Liver (tissue), 7 donors: ENCODE measurements at regions not wholly inside any gene's neighbourhood (a gene's known extent, or its start where the extent isn't known, plus 50 kb on each side); places are given as distances from the start of the nearest gene placed in this dataset.

Experiments used
- DNase-seq: peaks from one replicate; pipeline ENCODE4 v3.0.0-alpha.2; 2017; ENCODE audit warnings: low spot score
- H3K27ac ChIP-seq, 2 donors: one replicate each; pipeline ENCODE4 v1.7.0; 2013; ENCODE audit warnings: inconsistent platforms in 2 of 2, low read length in 2 of 2, control low read depth in 1 of 2, low read depth in 1 of 2, mild to moderate bottlenecking in 1 of 2
- H3K27me3 ChIP-seq, 4 donors: one replicate each; pipeline versions ENCODE4 v1.6.1 to v1.7.0; 2013; ENCODE audit warnings: low read length in 3 of 4, inconsistent platforms in 1 of 4, mild to moderate bottlenecking in 1 of 4, moderate library complexity in 1 of 4; ENCODE audit not compliant: control insufficient read depth in 4 of 4, insufficient read depth in 4 of 4
- H3K36me3 ChIP-seq, 4 donors: one replicate each; pipeline versions ENCODE4 v1.6.1 to v1.7.0; 2013; ENCODE audit warnings: low read length in 3 of 4, mild to moderate bottlenecking in 3 of 4, low read depth in 1 of 4, moderate library complexity in 1 of 4; ENCODE audit not compliant: control insufficient read depth in 4 of 4, insufficient read depth in 3 of 4
- H3K4me1 ChIP-seq, 4 donors: one replicate each; pipeline versions ENCODE4 v1.6.1 to v1.7.0; 2013; ENCODE audit warnings: low read length in 3 of 4, mild to moderate bottlenecking in 3 of 4, moderate library complexity in 1 of 4; ENCODE audit not compliant: control insufficient read depth in 4 of 4, insufficient read depth in 4 of 4
- H3K4me3 ChIP-seq, 3 donors: one replicate each; pipeline versions ENCODE4 v1.6.1 to v1.7.0; 2013; ENCODE audit warnings: low read length in 3 of 3, control low read depth in 1 of 3, low read depth in 1 of 3, mild to moderate bottlenecking in 1 of 3
- H3K9ac ChIP-seq, 2 donors: one replicate each; pipeline ENCODE4 v1.7.0; 2013; ENCODE audit warnings: low read length in 2 of 2, mild to moderate bottlenecking in 2 of 2, moderate library complexity in 2 of 2, control low read depth in 1 of 2, low read depth in 1 of 2
- H3K9me3 ChIP-seq, 4 donors: one replicate each; pipeline versions ENCODE4 v1.6.1 to v1.7.0; 2013; ENCODE audit warnings: low read length in 3 of 4; ENCODE audit not compliant: control insufficient read depth in 4 of 4
- ATF3 ChIP-seq: IDR thresholded peaks from 2 replicates; pipeline ENCODE4 v1.6.1; 2016; ENCODE audit warnings: antibody characterized with exemption
- CTCF ChIP-seq: fragments of 150-350 bp; IDR thresholded peaks from 2 replicates; pipeline ENCODE4 v1.5.1; 2017; ENCODE audit warnings: improper control_type of control experiment, low read depth, low read length; ENCODE audit not compliant: missing input control
- EGR1 ChIP-seq, 2 donors: IDR thresholded peaks; 2 replicates each; pipeline ENCODE4 v1.6.1; 2016 to 2018; ENCODE audit warnings: antibody characterized with exemption in 2 of 2, low read depth in 2 of 2
- FOXA1 ChIP-seq: IDR thresholded peaks from 2 replicates; pipeline ENCODE4 v1.6.1; 2016; ENCODE audit warnings: antibody characterized with exemption
- FOXA2 ChIP-seq: IDR thresholded peaks from 2 replicates; pipeline ENCODE4 v1.6.1; 2016; ENCODE audit warnings: antibody characterized with exemption
- GABPA ChIP-seq, 2 donors: IDR thresholded peaks in 1 of 2; conservative IDR thresholded peaks in 1 of 2; 2 replicates each; pipeline ENCODE4 v1.6.1; 2016; ENCODE audit warnings: antibody characterized with exemption in 2 of 2, mild to moderate bottlenecking in 1 of 2, moderate library complexity in 1 of 2
- HNF4A ChIP-seq, 2 donors: conservative IDR thresholded peaks; 2 replicates each; pipeline ENCODE4 v1.6.1; 2016; ENCODE audit warnings: antibody characterized with exemption in 2 of 2, mild to moderate bottlenecking in 2 of 2
- HNF4G ChIP-seq: IDR thresholded peaks from 2 replicates; pipeline ENCODE4 v1.6.1; 2016; ENCODE audit warnings: antibody characterized with exemption
- JUND ChIP-seq, 2 donors: IDR thresholded peaks; 2 replicates each; pipeline ENCODE4 v1.6.1; 2016; ENCODE audit warnings: antibody characterized with exemption in 2 of 2
- NR2F2 ChIP-seq: IDR thresholded peaks from 2 replicates; pipeline ENCODE4 v1.6.1; 2016; ENCODE audit warnings: antibody characterized with exemption
- RAD21 ChIP-seq, 2 donors: IDR thresholded peaks; 2 replicates each; pipeline ENCODE4 v1.6.1; 2016; ENCODE audit warnings: antibody characterized with exemption in 2 of 2, mild to moderate bottlenecking in 2 of 2
- RXRA ChIP-seq, 2 donors: IDR thresholded peaks; 2 replicates each; pipeline ENCODE4 v1.6.1; 2017 to 2018; ENCODE audit warnings: antibody characterized with exemption in 2 of 2, mild to moderate bottlenecking in 1 of 2
- SP1 ChIP-seq: IDR thresholded peaks from 2 replicates; pipeline ENCODE4 v1.6.1; 2018; ENCODE audit warnings: antibody characterized with exemption, mild to moderate bottlenecking
- TAF1 ChIP-seq: conservative IDR thresholded peaks from 2 replicates; pipeline ENCODE4 v1.6.1; 2016; ENCODE audit warnings: antibody characterized with exemption, mild to moderate bottlenecking
- YY1 ChIP-seq: IDR thresholded peaks from 2 replicates; pipeline ENCODE4 v1.6.1; 2016; ENCODE audit warnings: antibody characterized with exemption, mild to moderate bottlenecking
- TF ChIP-seq, protein P1 (sequence below): IDR thresholded peaks from 2 replicates; pipeline ENCODE4 v1.6.1; 2016; ENCODE audit warnings: antibody characterized with exemption
- TF ChIP-seq, protein P2 (sequence below): IDR thresholded peaks from 2 replicates; pipeline ENCODE4 v1.6.1; 2016; ENCODE audit warnings: antibody characterized with exemption
- TF ChIP-seq, protein P3 (sequence below): IDR thresholded peaks from 2 replicates; pipeline ENCODE4 v1.6.1; 2016; ENCODE audit warnings: antibody characterized with exemption, mild to moderate bottlenecking
- donor health status: healthy.
- donor health status: healthy.
- donor health status: healthy.
- donor health status: healthy.

DNA sequence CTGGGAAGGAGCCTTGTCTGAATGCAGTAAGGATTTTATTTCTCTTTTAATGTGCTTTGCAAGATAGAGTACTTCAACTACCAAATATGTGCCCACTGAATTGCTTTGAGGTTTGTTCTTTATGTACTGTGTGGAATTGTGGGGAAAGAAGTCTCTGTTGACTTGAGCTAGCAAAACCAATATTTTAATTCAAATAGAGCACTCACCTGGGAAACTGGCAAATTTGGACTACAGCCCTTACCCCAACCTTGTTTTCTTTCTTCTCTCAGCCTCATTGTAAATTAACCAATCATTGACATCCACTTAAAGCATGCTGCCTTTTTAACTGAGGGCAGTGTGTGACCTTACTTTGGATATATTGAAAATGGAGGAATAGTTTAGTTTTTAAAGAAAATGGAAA lies 409.0 kb downstream of the SPATA31D1 start:
- DNase-seq: no peak
- TF ChIP-seq EGR1 (IDR thresholded peaks at IDR 0.05; ENCODE audit: low read depth in 2 of 2) (no peak), FOXA2 (peak; percentile 49), ATF3 (no peak), TAF1 (no peak), SP1 (peak; percentile 57), GABPA (IDR thresholded peaks at IDR 0.05 in 1 of 2, conservative IDR thresholded peaks at IDR 0.05 in 1 of 2) (no peak), RXRA (IDR thresholded peaks at IDR 0.05) (peak; percentile 8 to 51), RAD21 (IDR thresholded peaks at IDR 0.05) (peak in 1 of 2 donors; percentile 41), HNF4A (conservative IDR thresholded peaks at IDR 0.05) (peak; percentile 66 to 69), CTCF (no peak), JUND (IDR thresholded peaks at IDR 0.05) (peak in 1 of 2 donors; percentile 37), YY1 (no peak), NR2F2 (no peak), HNF4G (no peak), FOXA1 (peak; percentile 19)
- TF ChIP-seq, protein P1, sequence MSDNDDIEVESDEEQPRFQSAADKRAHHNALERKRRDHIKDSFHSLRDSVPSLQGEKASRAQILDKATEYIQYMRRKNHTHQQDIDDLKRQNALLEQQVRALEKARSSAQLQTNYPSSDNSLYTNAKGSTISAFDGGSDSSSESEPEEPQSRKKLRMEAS: no peak
- TF ChIP-seq, protein P2, sequence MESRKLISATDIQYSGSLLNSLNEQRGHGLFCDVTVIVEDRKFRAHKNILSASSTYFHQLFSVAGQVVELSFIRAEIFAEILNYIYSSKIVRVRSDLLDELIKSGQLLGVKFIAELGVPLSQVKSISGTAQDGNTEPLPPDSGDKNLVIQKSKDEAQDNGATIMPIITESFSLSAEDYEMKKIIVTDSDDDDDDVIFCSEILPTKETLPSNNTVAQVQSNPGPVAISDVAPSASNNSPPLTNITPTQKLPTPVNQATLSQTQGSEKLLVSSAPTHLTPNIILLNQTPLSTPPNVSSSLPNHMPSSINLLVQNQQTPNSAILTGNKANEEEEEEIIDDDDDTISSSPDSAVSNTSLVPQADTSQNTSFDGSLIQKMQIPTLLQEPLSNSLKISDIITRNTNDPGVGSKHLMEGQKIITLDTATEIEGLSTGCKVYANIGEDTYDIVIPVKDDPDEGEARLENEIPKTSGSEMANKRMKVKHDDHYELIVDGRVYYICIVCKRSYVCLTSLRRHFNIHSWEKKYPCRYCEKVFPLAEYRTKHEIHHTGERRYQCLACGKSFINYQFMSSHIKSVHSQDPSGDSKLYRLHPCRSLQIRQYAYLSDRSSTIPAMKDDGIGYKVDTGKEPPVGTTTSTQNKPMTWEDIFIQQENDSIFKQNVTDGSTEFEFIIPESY: no peak
- TF ChIP-seq, protein P3, sequence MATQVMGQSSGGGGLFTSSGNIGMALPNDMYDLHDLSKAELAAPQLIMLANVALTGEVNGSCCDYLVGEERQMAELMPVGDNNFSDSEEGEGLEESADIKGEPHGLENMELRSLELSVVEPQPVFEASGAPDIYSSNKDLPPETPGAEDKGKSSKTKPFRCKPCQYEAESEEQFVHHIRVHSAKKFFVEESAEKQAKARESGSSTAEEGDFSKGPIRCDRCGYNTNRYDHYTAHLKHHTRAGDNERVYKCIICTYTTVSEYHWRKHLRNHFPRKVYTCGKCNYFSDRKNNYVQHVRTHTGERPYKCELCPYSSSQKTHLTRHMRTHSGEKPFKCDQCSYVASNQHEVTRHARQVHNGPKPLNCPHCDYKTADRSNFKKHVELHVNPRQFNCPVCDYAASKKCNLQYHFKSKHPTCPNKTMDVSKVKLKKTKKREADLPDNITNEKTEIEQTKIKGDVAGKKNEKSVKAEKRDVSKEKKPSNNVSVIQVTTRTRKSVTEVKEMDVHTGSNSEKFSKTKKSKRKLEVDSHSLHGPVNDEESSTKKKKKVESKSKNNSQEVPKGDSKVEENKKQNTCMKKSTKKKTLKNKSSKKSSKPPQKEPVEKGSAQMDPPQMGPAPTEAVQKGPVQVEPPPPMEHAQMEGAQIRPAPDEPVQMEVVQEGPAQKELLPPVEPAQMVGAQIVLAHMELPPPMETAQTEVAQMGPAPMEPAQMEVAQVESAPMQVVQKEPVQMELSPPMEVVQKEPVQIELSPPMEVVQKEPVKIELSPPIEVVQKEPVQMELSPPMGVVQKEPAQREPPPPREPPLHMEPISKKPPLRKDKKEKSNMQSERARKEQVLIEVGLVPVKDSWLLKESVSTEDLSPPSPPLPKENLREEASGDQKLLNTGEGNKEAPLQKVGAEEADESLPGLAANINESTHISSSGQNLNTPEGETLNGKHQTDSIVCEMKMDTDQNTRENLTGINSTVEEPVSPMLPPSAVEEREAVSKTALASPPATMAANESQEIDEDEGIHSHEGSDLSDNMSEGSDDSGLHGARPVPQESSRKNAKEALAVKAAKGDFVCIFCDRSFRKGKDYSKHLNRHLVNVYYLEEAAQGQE: no peak
- Histone ChIP-seq H3K9ac (no peak overlapping the region), H3K4me1 (peaks cover 2 to 4% (median 3%) of the 10 kb centered on the region in 4 donors), H3K4me3 (no peak overlapping the region), H3K27ac (no peak overlapping the region), H3K36me3 (no peaks in the 10 kb centered on the region), H3K27me3 (no peaks in the 10 kb centered on the region), H3K9me3 (no peaks in the 10 kb centered on the region)
